H54 (cell line): ENCODE measurements at regions not wholly inside any gene's neighbourhood (a gene's known extent, or its start where the extent isn't known, plus 50 kb on each side); places are given as distances from the start of the nearest gene placed in this dataset.

Source experiments
- DNase-seq: peaks from one replicate; pipeline ENCODE4 v3.0.0; 2011; ENCODE audit warnings: low spot score, mixed read lengths; ENCODE audit not compliant: insufficient read length
- FAIRE-seq: peaks from 3 replicates; lab custom pipeline; 2011; peaks lifted over from hg19 to GRCh38; lab: Jason Lieb, UNC
- POLR2A ChIP-seq: IDR thresholded peaks from 2 replicates; pipeline ENCODE4 v1.6.1; 2011; ENCODE audit warnings: low read depth, mild to moderate bottlenecking, low read length

- FAIRE-seq (no peak), DNase-seq (no peak)
Measured at GRCh38 chr4:128484896-128485295, 197.3 kb upstream of the PGRMC2 start.

GRCh38 chr4:128483816-128484215 is 196.2 kb upstream of the PGRMC2 start:
- no peak for DNase-seq
- FAIRE-seq: no peak

More at GRCh38 chr4:128484896-128485295, 197.3 kb upstream of the PGRMC2 start:
- TF ChIP-seq POLR2A: no peak

GRCh38 chr4:128483041-128483440 is 195.4 kb upstream of the PGRMC2 start:
- FAIRE-seq: no peak
- TF ChIP-seq POLR2A: no peak
- no peak for DNase-seq

More at GRCh38 chr4:128483816-128484215, 196.2 kb upstream of the PGRMC2 start:
- no peak for TF ChIP-seq POLR2A

GRCh38 chr4:128481752-128482480 is 194.3 kb upstream of the PGRMC2 start:
- DNase-seq: no peak
- FAIRE-seq: no peak

GRCh38 chr4:128480945-128481344 is 193.3 kb upstream of the PGRMC2 start:
- no peak for FAIRE-seq
- no peak for DNase-seq
- TF ChIP-seq POLR2A: no peak

More at GRCh38 chr4:128481752-128482480, 194.3 kb upstream of the PGRMC2 start:
- no peak for TF ChIP-seq POLR2A

- no peak for FAIRE-seq
Measured at GRCh38 chr4:128477540-128477939, 189.9 kb upstream of the PGRMC2 start.

GRCh38 chr4:128475597-128475996 is 188.0 kb upstream of the PGRMC2 start:
- DNase-seq (no peak), FAIRE-seq (no peak)
- TF ChIP-seq POLR2A: no peak

More at GRCh38 chr4:128477540-128477939, 189.9 kb upstream of the PGRMC2 start:
- no peak for DNase-seq
- TF ChIP-seq POLR2A: no peak

- FAIRE-seq: no peak
- no peak for TF ChIP-seq POLR2A
- no peak for DNase-seq
Measured at GRCh38 chr4:128471576-128471975, 184.0 kb upstream of the PGRMC2 start.

GRCh38 chr4:128470492-128471053 is 183.0 kb upstream of the PGRMC2 start:
- FAIRE-seq (no peak), DNase-seq (no peak)
- TF ChIP-seq POLR2A: no peak

- TF ChIP-seq POLR2A: no peak
- FAIRE-seq (peak; percentile 36), DNase-seq (peak; percentile 16)
Measured at GRCh38 chr4:128468123-128468989, 180.7 kb upstream of the PGRMC2 start.

GRCh38 chr4:128465523-128465922 is 177.9 kb upstream of the PGRMC2 start:
- DNase-seq (no peak), FAIRE-seq (no peak)
- no peak for TF ChIP-seq POLR2A

- no peak for FAIRE-seq
- DNase-seq: no peak
- no peak for TF ChIP-seq POLR2A
Measured at GRCh38 chr4:128463006-128463405, 175.4 kb upstream of the PGRMC2 start.

- FAIRE-seq: no peak
- no peak for DNase-seq
- no peak for TF ChIP-seq POLR2A
Measured at GRCh38 chr4:128462103-128462783, 174.6 kb upstream of the PGRMC2 start.
